Testis (tissue), 2 donors: ENCODE measurements at regions not wholly inside any gene's neighbourhood (a gene's known extent, or its start where the extent isn't known, plus 50 kb on each side); places are given as distances from the start of the nearest gene placed in this dataset.

Experiments
- POLR2A ChIP-seq: fragments of 450-650 bp; IDR thresholded peaks from one replicate; pipeline ENCODE4 v1.6.1; 2017; ENCODE audit warnings: antibody characterized with exemption, mild to moderate bottlenecking, moderate library complexity
- TF ChIP-seq, protein P1 (sequence below), 3 experiments: fragments of 450-650 bp in 2 of 3; fragments of 200-600 bp in 1 of 3; sonication (generic) in 1 of 3; IDR thresholded peaks; one replicate each; pipeline ENCODE4 v1.5.1; 2016 to 2019; ENCODE audit warnings: antibody characterized with exemption in 3 of 3, mild to moderate bottlenecking in 2 of 3, moderate library complexity in 1 of 3

DNA sequence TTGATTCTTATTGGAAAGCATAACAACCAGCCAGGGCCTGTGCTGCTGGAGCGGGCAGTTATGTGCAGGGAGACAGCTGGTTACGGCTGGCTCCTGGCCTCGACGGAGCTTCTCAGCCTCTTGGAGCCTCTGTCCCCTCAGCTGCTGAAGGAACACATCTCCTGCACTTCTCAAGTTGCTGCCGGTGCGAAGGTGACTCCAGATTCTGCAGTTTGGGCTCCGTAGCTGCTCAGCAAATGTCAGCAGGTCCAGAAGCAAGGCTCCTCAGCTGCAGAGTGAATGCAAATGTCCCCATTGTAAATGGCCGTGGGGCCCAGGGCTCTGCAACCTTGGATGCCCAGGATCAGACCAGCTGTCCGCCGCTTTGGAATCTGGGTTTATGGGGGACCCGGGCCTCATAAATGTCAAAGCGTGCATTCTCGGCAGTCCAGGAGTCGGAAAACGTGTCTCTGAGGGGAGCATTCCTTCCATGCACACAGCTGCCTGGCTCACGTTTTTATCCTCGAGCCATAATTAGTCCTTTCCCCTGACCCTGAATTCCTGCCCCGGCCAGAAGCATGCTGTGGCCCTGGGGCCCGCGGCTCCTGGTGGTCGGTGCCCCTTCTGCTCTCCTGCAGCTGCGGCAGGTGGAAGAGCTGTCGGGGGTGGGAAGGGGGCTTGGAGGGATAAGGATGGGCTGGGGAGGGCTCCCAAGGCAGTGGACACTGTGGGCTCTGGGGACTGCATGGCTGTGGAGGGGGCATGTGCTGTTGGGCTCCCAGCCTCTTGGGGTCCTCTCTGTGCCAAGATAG is 106.0 kb downstream of the KIF26A start:
- TF ChIP-seq, protein P1, sequence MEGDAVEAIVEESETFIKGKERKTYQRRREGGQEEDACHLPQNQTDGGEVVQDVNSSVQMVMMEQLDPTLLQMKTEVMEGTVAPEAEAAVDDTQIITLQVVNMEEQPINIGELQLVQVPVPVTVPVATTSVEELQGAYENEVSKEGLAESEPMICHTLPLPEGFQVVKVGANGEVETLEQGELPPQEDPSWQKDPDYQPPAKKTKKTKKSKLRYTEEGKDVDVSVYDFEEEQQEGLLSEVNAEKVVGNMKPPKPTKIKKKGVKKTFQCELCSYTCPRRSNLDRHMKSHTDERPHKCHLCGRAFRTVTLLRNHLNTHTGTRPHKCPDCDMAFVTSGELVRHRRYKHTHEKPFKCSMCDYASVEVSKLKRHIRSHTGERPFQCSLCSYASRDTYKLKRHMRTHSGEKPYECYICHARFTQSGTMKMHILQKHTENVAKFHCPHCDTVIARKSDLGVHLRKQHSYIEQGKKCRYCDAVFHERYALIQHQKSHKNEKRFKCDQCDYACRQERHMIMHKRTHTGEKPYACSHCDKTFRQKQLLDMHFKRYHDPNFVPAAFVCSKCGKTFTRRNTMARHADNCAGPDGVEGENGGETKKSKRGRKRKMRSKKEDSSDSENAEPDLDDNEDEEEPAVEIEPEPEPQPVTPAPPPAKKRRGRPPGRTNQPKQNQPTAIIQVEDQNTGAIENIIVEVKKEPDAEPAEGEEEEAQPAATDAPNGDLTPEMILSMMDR (IDR thresholded peaks at IDR 0.05) = no peak
- TF ChIP-seq POLR2A = no peak
